DND-41 (cell line): ENCODE measurements at regions not wholly inside any gene's neighbourhood (a gene's known extent, or its start where the extent isn't known, plus 50 kb on each side); places are given as distances from the start of the nearest gene placed in this dataset.

Experiments
- CTCF ChIP-seq: IDR thresholded peaks from 2 replicates; pipeline ENCODE4 v1.5.1; 2012; ENCODE audit warnings: borderline replicate concordance, low read length, moderate library complexity, mild to moderate bottlenecking; ENCODE audit not compliant: poor library complexity, severe bottlenecking; ENCODE audit errors: extremely low read depth
- EZH2 ChIP-seq: IDR thresholded peaks from 3 replicates; pipeline ENCODE4 v1.6.1; 2012; ENCODE audit warnings: borderline replicate concordance, low read depth, mild to moderate bottlenecking, moderate library complexity, low read length, inconsistent platforms; ENCODE audit not compliant: severe bottlenecking

- no peak for TF ChIP-seq CTCF
- TF ChIP-seq EZH2: no peak
Observed at GRCh38 chr6:144621332-144621731, 336.2 kb downstream of the UTRN start.
